Muscle layer of colon (tissue), 2 donors: ENCODE measurements at regions not wholly inside any gene's neighbourhood (a gene's known extent, or its start where the extent isn't known, plus 50 kb on each side); places are given as distances from the start of the nearest gene placed in this dataset.

Source experiments
- H3K27ac ChIP-seq: one replicate; pipeline ENCODE4 v1.7.0; 2013; ENCODE audit warnings: low read depth, mild to moderate bottlenecking, low read length, moderate library complexity
- H3K27me3 ChIP-seq, 2 donors: one replicate each; pipeline ENCODE4 v1.7.0; 2013; ENCODE audit warnings: low read length in 2 of 2, mild to moderate bottlenecking in 2 of 2; ENCODE audit not compliant: insufficient read depth in 2 of 2, control insufficient read depth in 1 of 2
- H3K36me3 ChIP-seq: one replicate; pipeline ENCODE4 v1.7.0; 2013; ENCODE audit warnings: mild to moderate bottlenecking, low read length; ENCODE audit not compliant: insufficient read depth
- H3K4me1 ChIP-seq: one replicate; pipeline ENCODE4 v1.7.0; 2013; ENCODE audit warnings: mild to moderate bottlenecking, low read length; ENCODE audit not compliant: insufficient read depth
- H3K4me3 ChIP-seq, 2 donors: one replicate each; pipeline ENCODE4 v1.7.0; 2013; ENCODE audit warnings: low read length in 2 of 2, low read depth in 1 of 2, mild to moderate bottlenecking in 1 of 2, moderate library complexity in 1 of 2
- H3K9ac ChIP-seq: one replicate; pipeline ENCODE4 v1.7.0; 2013; ENCODE audit warnings: low read length
- H3K9me3 ChIP-seq: one replicate; pipeline ENCODE4 v1.7.0; 2013; ENCODE audit warnings: mild to moderate bottlenecking, low read length
- donor health status: abdominal sarcoma.
- donor health status: Adenocarcinoma of cecum.

DNA sequence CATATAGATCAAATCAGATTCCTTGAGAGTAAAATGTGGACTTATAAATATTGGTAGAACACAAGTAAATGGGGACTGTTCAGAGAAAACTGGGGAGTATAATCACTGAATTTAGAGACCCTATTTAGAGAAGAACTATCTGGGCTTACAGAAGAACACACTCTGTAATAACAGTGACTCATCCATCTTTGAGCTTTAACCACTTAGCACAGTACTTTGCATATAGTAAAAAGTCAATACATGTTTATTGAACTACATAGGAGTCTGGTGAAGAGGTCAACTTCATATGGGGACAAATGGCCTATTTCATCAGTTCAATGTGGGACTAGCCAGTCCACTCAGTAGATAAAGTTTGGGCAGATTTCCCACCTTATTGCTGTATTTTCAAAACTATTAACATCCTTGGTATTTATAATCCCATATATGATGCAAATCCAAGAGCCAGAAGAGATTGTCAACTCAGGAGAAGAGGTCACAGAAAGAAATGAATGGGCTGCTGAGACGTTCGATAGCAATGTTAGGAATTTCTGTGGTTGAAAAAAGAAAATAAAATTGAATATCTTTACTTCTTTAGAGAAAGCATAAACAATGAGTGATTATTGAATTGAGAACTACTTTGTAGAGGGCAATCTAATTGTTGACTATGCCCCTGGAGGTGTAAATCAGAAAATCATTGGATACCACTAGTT lies 119.3 kb upstream of the CACNA2D1 start:
- Histone ChIP-seq H3K36me3 (no peaks in the 10 kb centered on the region), H3K9me3 (no peaks in the 10 kb centered on the region), H3K4me1 (no peaks in the 10 kb centered on the region), H3K27me3 (no peaks in the 10 kb centered on the region), H3K9ac (no peak overlapping the region), H3K27ac (no peak overlapping the region), H3K4me3 (no peak overlapping the region)

GRCh38 chr7:82559193-82559805 lies 115.7 kb upstream of the CACNA2D1 start:
- Histone ChIP-seq H3K9me3 (peaks cover 10% of the 10 kb centered on the region), H3K27me3 (no peaks in the 10 kb centered on the region), H3K27ac (no peak overlapping the region), H3K4me3 (no peak overlapping the region), H3K36me3 (no peaks in the 10 kb centered on the region), H3K4me1 (no peaks in the 10 kb centered on the region), H3K9ac (no peak overlapping the region)

GRCh38 chr7:82549616-82550285 lies 106.2 kb upstream of the CACNA2D1 start:
- Histone ChIP-seq H3K9me3 (peaks cover 7% of the 10 kb centered on the region), H3K4me1 (no peaks in the 10 kb centered on the region), H3K9ac (no peak overlapping the region), H3K4me3 (no peak overlapping the region), H3K36me3 (no peaks in the 10 kb centered on the region), H3K27me3 (no peaks in the 10 kb centered on the region), H3K27ac (no peak overlapping the region)

DNA sequence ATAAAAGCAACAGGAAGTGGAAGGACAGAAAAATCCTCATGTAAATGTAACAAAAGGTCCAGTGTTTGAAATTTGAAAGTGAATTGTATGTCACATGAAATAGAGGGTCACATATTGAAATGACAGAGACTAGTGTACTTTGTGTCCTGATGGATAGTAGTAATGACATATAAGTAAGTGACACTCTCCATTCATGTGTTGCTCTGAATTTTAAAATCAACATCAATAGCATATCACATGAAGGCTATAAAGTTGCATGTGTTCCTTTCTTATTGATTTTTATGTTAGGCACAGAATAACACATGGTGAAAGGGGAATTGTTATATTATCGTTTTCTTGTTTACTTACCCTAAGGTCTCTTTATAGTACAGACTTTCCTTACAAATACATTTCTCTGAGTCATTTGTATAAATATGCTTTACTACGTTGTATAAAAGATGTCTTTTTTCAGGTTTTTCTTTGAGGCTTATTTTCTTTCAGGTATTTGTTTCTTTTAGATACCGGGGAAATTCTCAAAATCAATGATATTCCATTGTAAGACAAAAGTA lies 104.6 kb upstream of the CACNA2D1 start:
- H3K4me1 ChIP-seq, result no peaks in the 10 kb centered on the region
- H3K27ac ChIP-seq, result no peak overlapping the region
- no peaks in the 10 kb centered on the region for H3K27me3 ChIP-seq
- H3K4me3 ChIP-seq, result no peak overlapping the region
- no peaks in the 10 kb centered on the region for H3K9me3 ChIP-seq
- no peak overlapping the region for H3K9ac ChIP-seq
- no peaks in the 10 kb centered on the region for H3K36me3 ChIP-seq

DNA sequence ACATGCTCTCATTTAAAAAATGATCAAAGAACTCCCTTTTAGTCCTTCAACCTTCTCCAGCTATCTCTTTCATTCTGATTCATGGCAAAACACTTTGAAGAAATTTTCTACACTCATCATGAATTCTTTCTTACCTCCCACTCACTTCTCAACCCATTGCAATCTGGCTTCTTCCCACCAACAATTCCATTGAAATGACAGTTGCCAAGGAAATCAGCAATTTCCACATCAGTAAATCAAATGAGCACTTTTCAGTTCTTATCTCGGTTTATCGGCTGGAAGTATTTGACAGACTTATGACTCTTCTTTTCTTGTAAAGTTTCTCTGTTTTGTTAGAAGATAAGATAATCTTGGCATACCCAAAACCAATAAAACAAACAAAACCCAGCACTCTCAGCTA lies 99.1 kb upstream of the CACNA2D1 start:
- H3K36me3 ChIP-seq, result no peaks in the 10 kb centered on the region
- H3K27me3 ChIP-seq, result no peaks in the 10 kb centered on the region
- no peaks in the 10 kb centered on the region for H3K9me3 ChIP-seq
- H3K9ac ChIP-seq, result no peak overlapping the region
- no peaks in the 10 kb centered on the region for H3K4me1 ChIP-seq
- no peak overlapping the region for H3K4me3 ChIP-seq
- no peak overlapping the region for H3K27ac ChIP-seq

DNA sequence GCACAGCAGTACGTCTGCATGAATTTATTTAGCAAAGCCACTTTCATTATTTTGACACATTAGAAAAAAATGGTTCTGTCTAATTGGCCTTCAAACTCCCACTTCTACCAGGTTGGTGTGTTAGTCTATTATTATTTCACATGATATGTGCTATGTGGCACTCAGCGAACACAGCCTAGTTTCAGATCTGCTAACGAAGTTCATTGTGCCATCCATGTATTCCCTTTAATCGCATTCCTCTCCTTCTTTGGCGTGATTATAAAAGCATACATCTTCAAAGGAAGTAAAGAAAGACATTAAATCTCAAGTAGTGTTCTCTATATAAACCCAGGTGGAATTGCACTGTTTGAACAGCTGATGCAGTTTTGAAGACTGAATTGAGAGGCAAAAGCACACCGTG lies 96.4 kb upstream of the CACNA2D1 start:
- Histone ChIP-seq H3K9ac (no peak overlapping the region), H3K27ac (no peak overlapping the region), H3K9me3 (no peaks in the 10 kb centered on the region), H3K4me1 (no peaks in the 10 kb centered on the region), H3K27me3 (no peaks in the 10 kb centered on the region), H3K4me3 (no peak overlapping the region), H3K36me3 (no peaks in the 10 kb centered on the region)

- Histone ChIP-seq H3K9ac (no peak overlapping the region), H3K4me3 (no peak overlapping the region), H3K4me1 (no peaks in the 10 kb centered on the region), H3K36me3 (no peaks in the 10 kb centered on the region), H3K27me3 (no peaks in the 10 kb centered on the region), H3K27ac (no peak overlapping the region), H3K9me3 (no peaks in the 10 kb centered on the region)
Measured at GRCh38 chr7:82534684-82535083, 91.1 kb upstream of the CACNA2D1 start.

- H3K27ac ChIP-seq, result no peak overlapping the region
- no peaks in the 10 kb centered on the region for H3K36me3 ChIP-seq
- no peaks in the 10 kb centered on the region for H3K27me3 ChIP-seq
- no peak overlapping the region for H3K4me3 ChIP-seq
- H3K4me1 ChIP-seq, result no peaks in the 10 kb centered on the region
- H3K9ac ChIP-seq, result no peak overlapping the region
- H3K9me3 ChIP-seq, result no peaks in the 10 kb centered on the region
Measured at GRCh38 chr7:82530361-82530760, 86.8 kb upstream of the CACNA2D1 start.

DNA sequence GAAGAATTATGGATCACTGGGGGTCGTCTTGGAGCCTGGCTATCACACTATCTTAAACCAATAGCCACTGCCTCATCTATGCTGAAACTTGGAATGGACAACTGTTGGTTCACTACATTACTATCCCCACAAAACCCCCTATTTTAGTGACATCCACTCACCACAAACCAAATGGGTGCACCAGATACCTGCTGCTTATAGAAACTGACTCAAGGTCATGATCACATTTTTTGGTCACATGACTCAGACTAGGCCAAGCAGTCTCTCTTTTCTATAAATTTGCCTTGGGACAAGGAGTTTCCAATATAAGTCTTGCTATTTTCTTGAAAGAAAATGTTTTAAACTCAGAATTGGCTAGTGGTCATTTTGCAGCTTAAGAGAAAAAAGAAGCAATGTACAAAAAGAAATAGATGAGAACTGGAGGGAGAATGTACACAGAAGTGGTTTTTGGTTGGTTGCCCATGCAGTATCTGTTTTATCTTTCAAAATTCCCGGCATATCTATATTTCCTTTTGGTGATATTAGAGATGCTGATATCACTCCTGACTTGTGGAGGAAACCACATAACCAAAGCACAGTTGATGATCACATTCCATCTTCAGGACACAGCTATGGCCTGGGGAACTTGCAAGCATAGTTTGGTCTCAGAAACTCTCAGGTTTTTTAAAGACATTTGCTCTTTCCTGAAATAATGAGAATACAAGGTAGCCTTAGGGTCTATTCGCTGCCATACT lies 85.2 kb upstream of the CACNA2D1 start:
- Histone ChIP-seq H3K36me3 (no peaks in the 10 kb centered on the region), H3K27me3 (no peaks in the 10 kb centered on the region), H3K4me1 (no peaks in the 10 kb centered on the region), H3K4me3 (no peak overlapping the region), H3K9me3 (no peaks in the 10 kb centered on the region), H3K27ac (no peak overlapping the region), H3K9ac (no peak overlapping the region)

DNA sequence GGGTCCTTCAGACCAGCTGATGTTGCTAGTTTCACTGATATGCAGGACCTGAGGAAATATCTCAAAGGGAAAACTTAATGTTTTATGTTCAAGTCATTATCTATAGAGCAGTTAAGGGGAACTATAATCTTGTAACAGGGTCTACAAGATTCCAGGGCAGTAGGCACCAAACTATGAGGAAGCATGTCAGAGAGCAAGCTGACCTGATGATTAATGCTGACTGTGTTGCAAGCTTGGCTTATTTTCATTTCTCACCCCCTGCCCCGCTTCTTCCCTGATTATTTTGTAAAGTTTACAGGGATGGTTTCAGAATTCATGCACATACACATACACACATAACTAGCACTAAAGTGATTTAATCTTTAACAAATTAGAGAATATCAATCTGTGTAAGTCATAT lies 84.3 kb upstream of the CACNA2D1 start:
- no peaks in the 10 kb centered on the region for H3K27me3 ChIP-seq

DNA sequence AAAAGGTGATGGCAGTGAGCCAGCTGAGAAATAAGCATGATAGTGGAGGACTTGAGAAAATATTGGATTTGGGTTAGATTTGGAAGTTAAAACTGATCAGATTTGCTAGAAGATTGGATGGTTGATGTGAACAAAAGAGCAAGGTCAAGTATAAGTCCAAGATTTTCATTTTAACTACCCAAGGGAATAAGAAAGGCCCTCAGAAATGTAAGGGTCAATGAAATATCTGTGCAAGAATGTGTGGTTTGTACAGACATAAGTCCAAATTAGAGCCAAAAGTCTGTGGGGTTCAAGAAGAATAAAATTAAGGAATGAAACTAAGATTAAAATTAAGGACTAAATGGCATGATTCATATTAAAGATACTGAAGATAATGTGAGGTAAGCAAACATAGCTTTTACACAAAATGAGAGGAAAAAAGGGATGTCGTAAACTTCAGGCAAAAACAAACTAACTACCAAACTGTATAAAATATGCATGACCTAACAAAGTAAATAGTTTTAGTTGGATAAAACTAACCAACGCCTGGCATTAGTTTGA lies 78.4 kb upstream of the CACNA2D1 start:
- no peaks in the 10 kb centered on the region for H3K36me3 ChIP-seq
- no peak overlapping the region for H3K27ac ChIP-seq
- H3K4me3 ChIP-seq, result no peak overlapping the region
- no peaks in the 10 kb centered on the region for H3K4me1 ChIP-seq
- no peaks in the 10 kb centered on the region for H3K27me3 ChIP-seq
- H3K9ac ChIP-seq, result no peak overlapping the region
- H3K9me3 ChIP-seq, result no peaks in the 10 kb centered on the region

More for the DNA sequence above, 84.3 kb upstream of the CACNA2D1 start:
- H3K9ac ChIP-seq, result no peak overlapping the region
- H3K27ac ChIP-seq, result no peak overlapping the region
- no peaks in the 10 kb centered on the region for H3K4me1 ChIP-seq
- H3K9me3 ChIP-seq, result no peaks in the 10 kb centered on the region
- no peaks in the 10 kb centered on the region for H3K36me3 ChIP-seq
- no peak overlapping the region for H3K4me3 ChIP-seq
